ENCODE measurements at regions not wholly inside any gene's neighbourhood (a gene's known extent, or its start where the extent isn't known, plus 50 kb on each side); places are given as distances from the start of the nearest gene placed in this dataset.

GRCh38 chr17:27239046-27239445, 54.9 kb upstream of the WSB1 start:
- ATAC-seq, result no peak
- Histone ChIP-seq H3K27ac (no peak overlapping the region), H3K36me3 (no peaks in the 10 kb centered on the region), H3K4me3 (no peak overlapping the region), H3K9me3 (no peaks in the 10 kb centered on the region), H3K27me3 (no peaks in the 10 kb centered on the region), H3K4me1 (peaks cover 42% of the 10 kb centered on the region)
- no peak for TF ChIP-seq CTCF (IDR thresholded peaks at IDR 0.05)
- no peak for DNase-seq
- intact Hi-C loops (cut with DNase I), result loop anchor here (10.0 kb wide), 1 partner anchor 366 kb away; no protein-coding TSS in a partner anchor

GRCh38 chr17:27239584-27239983, 54.3 kb upstream of the WSB1 start:
- ATAC-seq (no peak), DNase-seq (no peak)
- Histone ChIP-seq H3K4me3 (no peak overlapping the region), H3K36me3 (no peaks in the 10 kb centered on the region), H3K27ac (no peak overlapping the region), H3K9me3 (no peaks in the 10 kb centered on the region), H3K27me3 (no peaks in the 10 kb centered on the region), H3K4me1 (peaks cover 48% of the 10 kb centered on the region)
- no peak for TF ChIP-seq CTCF (IDR thresholded peaks at IDR 0.05)
- intact Hi-C loops (cut with DNase I), result loop anchor here (10.0 kb wide), 1 partner anchor 365 kb away; no protein-coding TSS in a partner anchor

GRCh38 chr17:27240086-27240801, 53.7 kb upstream of the WSB1 start:
- Histone ChIP-seq H3K36me3 (no peaks in the 10 kb centered on the region), H3K27me3 (no peaks in the 10 kb centered on the region), H3K4me1 (peaks cover 54% of the 10 kb centered on the region), H3K27ac (no peak overlapping the region), H3K9me3 (no peaks in the 10 kb centered on the region), H3K4me3 (no peak overlapping the region)
- TF ChIP-seq CTCF (IDR thresholded peaks at IDR 0.05), result no peak
- intact Hi-C loops (cut with DNase I), result loop anchor here (10.0 kb wide), 1 partner anchor 95 kb away; no protein-coding TSS in a partner anchor
- no peak for ATAC-seq
- no peak for DNase-seq

GRCh38 chr17:27240802-27241155, 53.1 kb upstream of the WSB1 start:
- DNase-seq (no peak), ATAC-seq (no peak)

GRCh38 chr17:27241346-27241946, 52.5 kb upstream of the WSB1 start:
- peaks cover 66% of the 10 kb centered on the region for H3K4me1 ChIP-seq

More at GRCh38 chr17:27240802-27241155, 53.1 kb upstream of the WSB1 start:
- TF ChIP-seq CTCF (IDR thresholded peaks at IDR 0.05), result no peak
- H3K4me3 ChIP-seq, result no peak overlapping the region
- H3K36me3 ChIP-seq, result no peaks in the 10 kb centered on the region
- no peaks in the 10 kb centered on the region for H3K9me3 ChIP-seq
- intact Hi-C loops (cut with DNase I), result loop anchor here (10.0 kb wide), 1 partner anchor 94 kb away; no protein-coding TSS in a partner anchor
- no peaks in the 10 kb centered on the region for H3K27me3 ChIP-seq
- peaks cover 60% of the 10 kb centered on the region for H3K4me1 ChIP-seq
- H3K27ac ChIP-seq, result no peak overlapping the region

More at GRCh38 chr17:27241346-27241946, 52.5 kb upstream of the WSB1 start:
- no peaks in the 10 kb centered on the region for H3K9me3 ChIP-seq
- no peak overlapping the region for H3K27ac ChIP-seq
- no peak overlapping the region for H3K4me3 ChIP-seq
- intact Hi-C loops (cut with DNase I), result loop anchor here (10.0 kb wide), 1 partner anchor 93 kb away; no protein-coding TSS in a partner anchor
- DNase-seq (no peak), ATAC-seq (peak; percentile 7)
- H3K27me3 ChIP-seq, result no peaks in the 10 kb centered on the region
- H3K36me3 ChIP-seq, result no peaks in the 10 kb centered on the region
- no peak for TF ChIP-seq CTCF (IDR thresholded peaks at IDR 0.05)

Measured in upper lobe of right lung (tissue), 1 donor.